Fibroblast of lung (primary cell): ENCODE measurements at regions not wholly inside any gene's neighbourhood (a gene's known extent, or its start where the extent isn't known, plus 50 kb on each side); places are given as distances from the start of the nearest gene placed in this dataset.

Source experiments
- DNase-seq, 2 donors: peaks; one replicate each; pipeline versions ENCODE4 v3.0.0 to v3.0.0-alpha.2; 2010; ENCODE audit warnings: low read depth in 2 of 2
- H2AFZ ChIP-seq: 2 replicates; pipeline ENCODE4 v1.5.1; 2012; ENCODE audit warnings: low read length, control low read depth, inconsistent platforms
- H3K27ac ChIP-seq: 2 replicates; pipeline ENCODE4 v1.5.1; 2011; ENCODE audit warnings: low read length, control low read depth; ENCODE audit not compliant: insufficient read depth
- H3K27me3 ChIP-seq: 2 replicates; pipeline ENCODE4 v1.5.1; 2011; ENCODE audit warnings: mild to moderate bottlenecking, low read length; ENCODE audit not compliant: control insufficient read depth, insufficient read depth
- H3K36me3 ChIP-seq: 2 replicates; pipeline ENCODE4 v1.5.1; 2011; ENCODE audit warnings: low read length; ENCODE audit not compliant: control insufficient read depth, insufficient read depth
- H3K4me1 ChIP-seq: 2 replicates; pipeline ENCODE4 v1.5.1; 2011; ENCODE audit warnings: low read length; ENCODE audit not compliant: control insufficient read depth, insufficient read depth; ENCODE audit errors: extremely low read depth
- H3K4me2 ChIP-seq: 2 replicates; pipeline ENCODE4 v1.5.1; 2011; ENCODE audit warnings: low read length, control low read depth; ENCODE audit not compliant: insufficient read depth; ENCODE audit errors: extremely low read depth
- H3K4me3 ChIP-seq, 4 experiments: fragments of 200-600 bp in 1 of 4; sonication (generic) in 1 of 4; replicated peaks in 1 of 4; 2 replicates each; pipeline ENCODE4 v1.5.1; 2011 to 2016; ENCODE audit warnings: low read length in 4 of 4, low read depth in 3 of 4, mild to moderate bottlenecking in 3 of 4, control low read depth in 2 of 4, inconsistent platforms in 1 of 4, mixed read lengths in 1 of 4; ENCODE audit not compliant: insufficient read depth in 1 of 4; ENCODE audit errors: control extremely low read depth in 1 of 4
- H3K79me2 ChIP-seq: 2 replicates; pipeline ENCODE4 v1.5.1; 2012; ENCODE audit warnings: mild to moderate bottlenecking, low read length, inconsistent platforms; ENCODE audit not compliant: control insufficient read depth, insufficient read depth
- H3K9ac ChIP-seq: 2 replicates; pipeline ENCODE4 v1.5.1; 2011; ENCODE audit warnings: mild to moderate bottlenecking, low read length, control low read depth; ENCODE audit not compliant: insufficient read depth
- H3K9me3 ChIP-seq: 2 replicates; pipeline ENCODE4 v1.5.1; 2012; ENCODE audit warnings: low read depth, low read length; ENCODE audit not compliant: control insufficient read depth, insufficient read depth
- H4K20me1 ChIP-seq: 2 replicates; pipeline ENCODE4 v1.5.1; 2011; ENCODE audit warnings: low read length; ENCODE audit not compliant: control insufficient read depth, insufficient read depth; ENCODE audit errors: extremely low read depth
- CTCF ChIP-seq, 2 donors: IDR thresholded peaks in 1 of 2; conservative IDR thresholded peaks in 1 of 2; 1 replicate in 1 of 2; 2 replicates in 1 of 2; pipeline ENCODE4 v1.5.1; 2011 to 2012; ENCODE audit warnings: low read length in 2 of 2, control low read depth in 1 of 2, inconsistent platforms in 1 of 2, low read depth in 1 of 2, mild to moderate bottlenecking in 1 of 2
- EZH2 ChIP-seq: IDR thresholded peaks from 2 replicates; pipeline ENCODE4 v1.5.1; 2012; ENCODE audit warnings: low read length, control low read depth, mild to moderate bottlenecking; ENCODE audit errors: missing control alignments

GRCh38 chr1:100614570-100614969 lies 76.6 kb downstream of the GPR88 start:
- Histone ChIP-seq H2AFZ (no peak overlapping the region), H3K79me2 (no peaks in the 10 kb centered on the region), H4K20me1 (no peaks in the 10 kb centered on the region), H3K36me3 (no peaks in the 10 kb centered on the region), H3K4me2 (no peak overlapping the region), H3K9me3 (no peaks in the 10 kb centered on the region), H3K4me3 (no peak overlapping the region), H3K4me1 (no peaks in the 10 kb centered on the region), H3K27me3 (no peaks in the 10 kb centered on the region), H3K27ac (no peak overlapping the region), H3K9ac (no peak overlapping the region)
- no peak for DNase-seq
- TF ChIP-seq CTCF (conservative IDR thresholded peaks at IDR 0.05 in 1 of 2, IDR thresholded peaks at IDR 0.05 in 1 of 2; ENCODE audit: low read depth in 1 of 2, low read length in 2 of 2), result no peak
- TF ChIP-seq EZH2, result no peak

GRCh38 chr1:100615686-100616085 lies 77.7 kb downstream of the GPR88 start:
- no peaks in the 10 kb centered on the region for H3K36me3 ChIP-seq
- no peaks in the 10 kb centered on the region for H3K4me1 ChIP-seq
- no peak overlapping the region for H3K9ac ChIP-seq
- H3K79me2 ChIP-seq, result no peaks in the 10 kb centered on the region
- DNase-seq, result no peak
- no peak overlapping the region for H3K4me2 ChIP-seq
- TF ChIP-seq CTCF (conservative IDR thresholded peaks at IDR 0.05 in 1 of 2, IDR thresholded peaks at IDR 0.05 in 1 of 2; ENCODE audit: low read depth in 1 of 2, low read length in 2 of 2), result no peak
- no peak for TF ChIP-seq EZH2
- H3K27ac ChIP-seq, result no peak overlapping the region
- H3K4me3 ChIP-seq, result no peak overlapping the region
- H3K9me3 ChIP-seq, result no peaks in the 10 kb centered on the region
- no peaks in the 10 kb centered on the region for H4K20me1 ChIP-seq
- no peaks in the 10 kb centered on the region for H3K27me3 ChIP-seq
- H2AFZ ChIP-seq, result no peak overlapping the region

GRCh38 chr1:100616121-100616621 lies 78.2 kb downstream of the GPR88 start:
- no peak for DNase-seq
- Histone ChIP-seq H4K20me1 (no peaks in the 10 kb centered on the region), H3K79me2 (no peaks in the 10 kb centered on the region), H3K4me2 (no peak overlapping the region), H3K27ac (no peak overlapping the region), H3K4me1 (no peaks in the 10 kb centered on the region), H3K9me3 (no peaks in the 10 kb centered on the region), H3K36me3 (no peaks in the 10 kb centered on the region), H3K4me3 (no peak overlapping the region), H3K27me3 (no peaks in the 10 kb centered on the region), H3K9ac (no peak overlapping the region), H2AFZ (no peak overlapping the region)
- TF ChIP-seq EZH2 (no peak), CTCF (conservative IDR thresholded peaks at IDR 0.05 in 1 of 2, IDR thresholded peaks at IDR 0.05 in 1 of 2; ENCODE audit: low read depth in 1 of 2, low read length in 2 of 2) (no peak)
